ENCODE measurements at regions not wholly inside any gene's neighbourhood (a gene's known extent, or its start where the extent isn't known, plus 50 kb on each side); places are given as distances from the start of the nearest gene placed in this dataset.

DNA sequence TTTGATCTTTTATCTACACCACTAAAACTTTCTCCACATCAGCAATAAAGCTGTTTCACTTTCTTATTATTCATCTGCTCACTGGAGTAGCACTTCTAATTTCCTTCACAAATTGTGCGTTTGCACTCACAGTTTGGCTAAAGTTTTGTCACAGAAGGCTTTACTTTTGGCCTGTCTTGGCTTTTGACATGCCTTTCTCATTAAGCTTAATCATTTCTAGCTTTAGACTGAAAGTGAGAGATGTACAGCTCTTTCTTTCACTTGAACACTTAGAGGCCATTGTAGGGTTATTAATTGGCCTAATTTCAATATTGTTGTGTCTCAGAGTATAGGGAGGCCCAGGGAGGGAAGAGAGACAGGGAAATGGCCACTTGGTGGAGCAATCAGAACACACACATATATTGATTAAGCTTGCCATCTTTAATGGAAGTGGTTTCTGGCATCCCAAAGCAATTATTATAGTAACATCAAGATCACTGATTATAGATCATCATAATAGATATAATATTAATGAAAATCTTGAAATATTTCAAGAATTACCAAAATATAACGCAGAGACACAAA is 512.5 kb downstream of the ETV1 start:
- no peak for TF ChIP-seq FOSL1 (IDR thresholded peaks at IDR 0.05; ENCODE audit: low read depth)
- no peak; a peak in 1 of 6 replicates for TF ChIP-seq CTCF (IDR thresholded peaks at IDR 0.05 in 2 of 3, conservative IDR thresholded peaks at IDR 0.05 in 1 of 3; ENCODE audit: borderline replicate concordance in 1 of 3, insufficient read depth in 1 of 3, low read depth in 2 of 3, low read length in 2 of 3)
- no peak for TF ChIP-seq SIN3A (IDR thresholded peaks at IDR 0.05; ENCODE audit: low read depth)
- TF ChIP-seq, protein P1, sequence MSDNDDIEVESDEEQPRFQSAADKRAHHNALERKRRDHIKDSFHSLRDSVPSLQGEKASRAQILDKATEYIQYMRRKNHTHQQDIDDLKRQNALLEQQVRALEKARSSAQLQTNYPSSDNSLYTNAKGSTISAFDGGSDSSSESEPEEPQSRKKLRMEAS (IDR thresholded peaks at IDR 0.05): no peak
- TF ChIP-seq EZH2phosphoT487 (IDR thresholded peaks at IDR 0.05; ENCODE audit: borderline replicate concordance): no peak
- no peak for TF ChIP-seq ZBTB33 (IDR thresholded peaks at IDR 0.05; ENCODE audit: extremely low read depth, insufficient replicate concordance, low read length)
- TF ChIP-seq REST (IDR thresholded peaks at IDR 0.05; ENCODE audit: low read depth): no peak
- TF ChIP-seq POLR2AphosphoS5 (IDR thresholded peaks at IDR 0.05; ENCODE audit: low read depth, low read length): no peak
- no peak for TF ChIP-seq POLR2A (IDR thresholded peaks at IDR 0.05; ENCODE audit: borderline replicate concordance, extremely low read depth, insufficient read depth, insufficient read length)
- TF ChIP-seq ZNF274 (IDR thresholded peaks at IDR 0.05; ENCODE audit: low read depth, low read length): no peak
- 0 out of 2 replicates have a peak, but pooled peaks have one; percentile 36 for TF ChIP-seq RAD21 (IDR thresholded peaks at IDR 0.05; ENCODE audit: low read depth)

Measured in HCT116 (cell line).